HL-60 (cell line): ENCODE measurements at regions not wholly inside any gene's neighbourhood (a gene's known extent, or its start where the extent isn't known, plus 50 kb on each side); places are given as distances from the start of the nearest gene placed in this dataset.

Experiments
- CTCF ChIP-seq: IDR thresholded peaks from one replicate; pipeline ENCODE4 v1.5.1; 2011; ENCODE audit warnings: low read length, control low read depth, inconsistent platforms; ENCODE audit not compliant: insufficient read depth
- POLR2AphosphoS5 ChIP-seq: IDR thresholded peaks from 2 replicates; pipeline ENCODE4 v1.6.1; 2012; ENCODE audit warnings: low read depth
- REST ChIP-seq: IDR thresholded peaks from 2 replicates; pipeline ENCODE4 v1.6.1; 2012; ENCODE audit warnings: low read depth; ENCODE audit not compliant: insufficient replicate concordance

- TF ChIP-seq CTCF: no peak
- TF ChIP-seq POLR2AphosphoS5: no peak
- no peak for TF ChIP-seq REST
Observed at GRCh38 chr5:124801551-124801950, 55.1 kb upstream of the ZNF608 start.
